HuH-7.5 (cell line): ENCODE measurements at regions not wholly inside any gene's neighbourhood (a gene's known extent, or its start where the extent isn't known, plus 50 kb on each side); places are given as distances from the start of the nearest gene placed in this dataset.
"Not testable (repeated sequence)": the region's sequence is repeated elsewhere in the genome, so short reads cannot be mapped to it uniquely, and the experiment has no call there.

Experiments used
- DNase-seq: peaks from one replicate; pipeline ENCODE4 v3.0.0; 2011; ENCODE audit warnings: low spot score

GRCh38 chr20:61096463-61096862 is 155.6 kb upstream of the CDH4 start:
- no peak for DNase-seq

- no peak for DNase-seq
Observed at GRCh38 chr20:61099806-61100205, 152.3 kb upstream of the CDH4 start.

DNA sequence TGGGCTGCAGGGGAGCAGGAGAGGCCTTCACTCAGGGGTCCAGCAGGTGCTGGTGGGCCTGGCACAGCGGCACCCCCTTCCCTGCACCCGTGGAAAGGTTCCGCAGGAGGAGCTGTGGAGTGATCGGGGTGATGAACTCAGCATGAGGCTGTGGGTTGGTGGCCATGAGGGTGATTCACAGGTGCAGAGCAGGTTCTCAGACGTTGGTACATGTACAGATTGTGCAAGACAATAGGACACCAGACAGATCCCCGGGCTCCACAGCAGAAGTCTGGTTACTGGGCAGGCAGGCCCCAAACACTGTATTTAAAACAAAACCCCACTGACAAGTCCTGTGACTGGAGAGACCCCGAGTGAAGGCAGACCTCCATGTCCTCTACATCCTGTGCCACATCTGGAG is 151.6 kb upstream of the CDH4 start:
- no peak for DNase-seq

- DNase-seq, result not testable (repeated sequence)
Observed at GRCh38 chr20:61101321-61101720, 150.7 kb upstream of the CDH4 start.

DNA sequence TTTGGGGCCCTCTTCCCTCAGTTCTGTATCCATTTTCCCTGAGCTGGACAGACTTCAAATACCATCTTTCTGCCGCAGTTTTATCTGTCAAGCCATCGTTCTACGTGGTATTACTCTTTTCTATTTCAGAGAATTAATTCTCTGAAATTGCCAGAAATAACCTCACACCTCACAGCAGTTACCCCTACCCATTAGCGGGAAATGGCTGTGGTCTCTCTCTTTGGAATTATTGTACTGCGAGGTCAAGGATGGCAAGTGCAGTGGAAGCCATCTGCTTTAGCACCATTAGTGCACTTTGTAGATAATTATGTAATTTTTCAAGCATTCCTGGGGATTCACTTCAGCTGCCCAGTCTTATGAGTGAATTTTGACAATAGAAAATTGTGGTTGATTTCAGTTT is 147.8 kb upstream of the CDH4 start:
- no peak for DNase-seq

- DNase-seq, result no peak
Observed at GRCh38 chr20:61105395-61105794, 146.7 kb upstream of the CDH4 start.

GRCh38 chr20:61106438-61106837 is 145.6 kb upstream of the CDH4 start:
- no peak for DNase-seq

- DNase-seq, result no peak
Observed at GRCh38 chr20:61109221-61109805, 142.7 kb upstream of the CDH4 start.

GRCh38 chr20:61112515-61112914 is 139.5 kb upstream of the CDH4 start:
- no peak for DNase-seq

GRCh38 chr20:61113731-61114130 is 138.3 kb upstream of the CDH4 start:
- DNase-seq, result no peak

- no peak for DNase-seq
Observed at GRCh38 chr20:61114493-61115175, 137.4 kb upstream of the CDH4 start.

GRCh38 chr20:61115364-61116065 is 136.5 kb upstream of the CDH4 start:
- DNase-seq, result no peak

GRCh38 chr20:61117725-61118124 is 134.3 kb upstream of the CDH4 start:
- no peak for DNase-seq

DNA sequence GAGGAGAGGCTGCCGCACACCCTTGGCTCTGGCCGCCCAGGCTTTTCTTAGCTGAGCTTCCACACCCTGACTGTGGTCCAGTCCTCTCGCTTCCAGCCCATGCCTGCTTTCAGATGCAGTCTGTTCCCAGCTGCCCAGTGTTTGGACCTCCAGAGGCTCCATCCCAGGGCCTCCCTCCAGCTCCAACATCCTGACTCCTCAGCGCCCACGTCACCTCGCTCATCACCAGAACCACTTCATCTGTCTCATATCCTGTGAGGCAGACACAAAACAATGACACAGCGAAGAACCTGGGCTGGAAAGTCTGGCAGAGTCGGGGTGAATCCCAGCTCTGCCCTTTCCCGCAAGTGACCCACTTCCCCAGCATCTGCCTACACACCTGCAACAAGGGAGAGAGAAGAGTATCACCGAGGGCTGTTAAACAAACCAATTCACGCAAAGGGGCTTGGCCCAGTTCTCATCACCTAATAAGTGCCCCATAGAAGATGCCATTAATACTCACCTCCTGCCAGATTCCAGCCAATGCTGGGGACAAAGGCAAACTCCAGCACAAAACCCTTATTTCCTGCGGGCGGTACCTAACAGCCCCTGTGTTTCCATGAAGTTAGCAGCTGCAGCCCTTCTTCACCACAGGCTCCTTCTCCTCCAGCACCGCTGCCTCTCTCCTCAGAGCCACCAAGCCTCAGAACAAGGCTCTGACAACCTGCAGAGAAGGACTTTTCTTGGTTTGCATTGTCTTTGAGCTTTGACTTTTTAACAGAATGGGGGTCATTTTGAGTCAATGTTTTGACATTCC is 133.4 kb upstream of the CDH4 start:
- no peak for DNase-seq

DNA sequence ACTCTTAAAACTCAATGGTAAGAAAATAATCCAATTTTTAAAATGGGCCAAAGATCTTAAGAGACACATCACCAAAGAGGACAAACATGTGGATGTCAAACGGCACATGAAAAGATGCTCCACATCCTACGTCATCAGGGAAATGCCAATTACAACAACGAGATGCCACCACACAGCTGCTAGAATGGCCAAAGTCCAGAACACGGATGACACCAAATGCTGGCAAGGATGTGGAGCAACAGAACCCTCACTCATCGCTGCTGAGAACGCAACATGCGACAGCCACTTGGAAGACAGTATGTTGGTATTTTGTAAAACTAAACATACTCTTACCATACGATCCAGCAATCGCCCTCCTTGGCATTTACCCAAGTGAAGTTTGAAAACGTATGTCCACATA is 132.8 kb upstream of the CDH4 start:
- no peak for DNase-seq

- no peak for DNase-seq
Observed at GRCh38 chr20:61119794-61120410, 132.2 kb upstream of the CDH4 start.

DNA sequence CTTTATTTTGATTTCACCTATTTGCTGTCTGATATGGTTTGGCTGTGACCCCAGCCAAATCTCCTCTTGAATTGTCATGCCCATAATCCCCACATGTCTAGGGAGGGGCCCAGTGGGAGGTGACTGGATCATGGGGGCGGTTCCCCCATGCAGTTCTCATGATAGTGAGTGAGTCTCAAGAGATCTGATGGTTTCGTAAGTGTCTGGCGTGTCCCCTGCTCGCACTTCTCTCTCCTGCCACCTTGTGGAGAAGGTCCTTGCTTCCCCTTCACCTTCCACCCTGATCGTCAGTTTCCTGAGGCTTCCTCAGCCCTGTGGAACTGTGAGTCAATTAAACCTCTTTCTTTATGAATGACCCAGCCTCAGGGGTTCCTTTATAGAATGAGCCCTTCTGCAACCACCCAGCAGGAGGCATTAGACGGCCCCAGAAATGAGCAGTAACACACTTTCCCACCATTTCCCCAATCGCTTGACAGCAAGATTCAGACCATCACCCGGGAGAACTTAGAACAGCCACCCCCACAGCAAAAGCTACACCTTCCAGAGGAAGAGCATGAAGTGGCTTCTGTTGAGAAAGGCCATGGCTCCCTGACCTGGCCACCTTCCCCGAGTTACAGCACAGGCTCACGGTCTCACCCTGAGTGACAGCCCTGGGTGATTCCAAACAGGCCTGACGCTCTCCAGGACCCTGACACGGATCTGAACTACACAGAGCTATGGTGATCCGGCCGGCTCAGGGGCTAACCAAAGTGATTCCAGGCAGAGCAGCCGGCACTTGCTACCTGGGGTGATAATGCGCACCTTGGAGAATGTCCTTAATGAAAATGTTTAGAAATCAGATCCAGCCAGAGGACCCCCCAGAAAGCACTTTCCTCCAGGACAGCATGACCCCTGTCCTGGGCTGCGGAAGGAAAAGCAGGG is 131.2 kb upstream of the CDH4 start:
- DNase-seq, result no peak

DNA sequence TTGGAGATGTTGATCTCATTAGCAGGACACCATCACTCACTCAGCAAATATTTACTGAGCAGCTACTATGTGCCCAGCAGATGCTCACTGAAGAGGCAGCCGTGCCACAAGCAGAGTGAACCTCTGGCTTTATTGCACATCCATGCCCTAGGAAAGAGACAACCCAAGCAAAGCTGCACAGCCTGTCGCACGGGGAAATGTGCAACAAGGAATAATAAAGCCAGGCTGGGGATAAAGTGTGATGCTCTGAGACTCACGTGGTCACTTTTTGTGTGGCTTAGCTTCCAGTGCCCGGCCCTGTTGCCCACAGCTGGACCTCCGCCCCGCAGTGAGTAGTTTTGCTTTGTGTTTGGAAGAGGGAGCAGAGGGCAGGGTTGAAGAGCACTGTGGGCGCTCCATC is 130.4 kb upstream of the CDH4 start:
- no peak for DNase-seq

GRCh38 chr20:61123286-61123685 is 128.8 kb upstream of the CDH4 start:
- no peak for DNase-seq

DNA sequence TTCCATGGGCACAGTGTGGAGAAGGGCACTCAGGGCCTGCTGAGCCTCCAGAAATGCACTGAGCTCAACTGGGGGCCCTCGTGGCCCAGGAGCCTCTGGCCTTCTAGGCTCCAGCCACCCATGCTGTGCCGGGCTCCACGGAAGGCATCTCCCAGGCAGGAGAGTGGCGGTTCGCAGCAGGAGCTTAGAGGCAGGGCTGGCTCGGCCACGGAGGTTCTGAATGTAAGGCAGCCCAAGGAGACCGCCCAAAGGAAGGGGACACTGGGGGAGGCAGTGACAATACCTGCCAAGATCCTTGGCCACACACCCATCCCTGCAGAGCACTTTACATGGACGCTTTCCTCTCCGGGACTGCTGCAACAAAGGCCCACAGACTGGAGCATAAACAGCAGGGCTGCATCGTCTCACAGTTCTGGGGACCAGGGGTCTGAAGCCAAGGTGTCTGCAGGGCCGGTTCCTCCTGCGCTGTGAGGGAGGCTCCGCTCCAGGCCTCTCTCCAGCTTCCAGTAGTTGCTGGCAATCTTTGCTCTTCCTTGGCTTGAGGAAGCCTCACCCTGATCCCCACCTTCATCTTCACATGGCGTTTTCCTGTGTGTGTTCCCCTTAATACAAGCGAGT is 128.2 kb upstream of the CDH4 start:
- no peak for DNase-seq

GRCh38 chr20:61125076-61125475 is 127.0 kb upstream of the CDH4 start:
- DNase-seq, result no peak
